Endodermal cell (in vitro differentiated cells): ENCODE measurements at regions not wholly inside any gene's neighbourhood (a gene's known extent, or its start where the extent isn't known, plus 50 kb on each side); places are given as distances from the start of the nearest gene placed in this dataset.

ENCODE experiments used
- DNase-seq: peaks from one replicate; pipeline ENCODE4 v3.0.0-alpha.2; 2017
- H3K27ac ChIP-seq: 2 replicates; pipeline ENCODE4 v1.5.1; 2013; ENCODE audit warnings: mild to moderate bottlenecking, low read depth, low read length, moderate library complexity
- H3K27me3 ChIP-seq: 2 replicates; pipeline ENCODE4 v1.6.1; 2013; ENCODE audit warnings: mild to moderate bottlenecking, low read length, moderate library complexity; ENCODE audit not compliant: insufficient read depth, control insufficient read depth, poor library complexity, severe bottlenecking
- H3K36me3 ChIP-seq: 2 replicates; pipeline ENCODE4 v1.7.0; 2013; ENCODE audit warnings: mild to moderate bottlenecking, low read length, moderate library complexity; ENCODE audit not compliant: control insufficient read depth, insufficient read depth
- H3K4me1 ChIP-seq: one replicate; pipeline ENCODE4 v1.7.0; 2013; ENCODE audit warnings: low read length; ENCODE audit not compliant: control insufficient read depth, insufficient read depth
- H3K4me3 ChIP-seq: 2 replicates; pipeline ENCODE4 v1.5.1; 2013; ENCODE audit warnings: mild to moderate bottlenecking, low read length, moderate library complexity
- H3K9ac ChIP-seq: 2 replicates; pipeline ENCODE4 v1.6.1; 2013; ENCODE audit warnings: mild to moderate bottlenecking, low read length, moderate library complexity; ENCODE audit not compliant: poor library complexity, severe bottlenecking; ENCODE audit errors: extremely low read depth
- H3K9me3 ChIP-seq: 2 replicates; pipeline ENCODE4 v1.6.1; 2013; ENCODE audit warnings: mild to moderate bottlenecking, low read length, moderate library complexity; ENCODE audit not compliant: control insufficient read depth
- H3K27ac Mint-ChIP-seq: 2 replicates; pipeline ENCODE4 v1.8.0; 2020; ENCODE audit warnings: mixed read lengths
- H3K27me3 Mint-ChIP-seq: 2 replicates; pipeline ENCODE4 v1.8.0; 2021; ENCODE audit warnings: mild to moderate bottlenecking, mixed read lengths; ENCODE audit not compliant: insufficient read depth
- H3K36me3 Mint-ChIP-seq: 2 replicates; pipeline ENCODE4 v1.8.0; 2020; ENCODE audit warnings: low read depth, mixed read lengths
- H3K4me1 Mint-ChIP-seq: 2 replicates; pipeline ENCODE4 v1.8.0; 2020; ENCODE audit warnings: mixed read lengths
- H3K4me3 Mint-ChIP-seq: 2 replicates; pipeline ENCODE4 v1.8.0; 2020; ENCODE audit warnings: mild to moderate bottlenecking, moderate library complexity, mixed read lengths
- H3K9me3 Mint-ChIP-seq: 2 replicates; pipeline ENCODE4 v1.8.0; 2020; ENCODE audit warnings: mild to moderate bottlenecking, mixed read lengths
- WGBS, 2 experiments: methylation state at CpG; one replicate each; pipeline versions ENCODE4 v1.1.5 to v1.1.7; 2013; ENCODE audit warnings: missing lambda C conversion rate in 2 of 2, mixed read lengths in 1 of 2; ENCODE audit not compliant: insufficient coverage in 1 of 2, insufficient read length in 1 of 2; 5-methylcytosine and 5-hydroxymethylcytosine counted together
- TF ChIP-seq, protein P1 (sequence below): fragments of 200-600 bp; sonication (generic); conservative IDR thresholded peaks from 2 replicates; pipeline ENCODE4 v1.5.0; 2021; ENCODE audit warnings: antibody characterized with exemption, mild to moderate bottlenecking

GRCh38 chr19:31601855-31602254 is 252.6 kb upstream of the TSHZ3 start:
- Mint-ChIP-seq H3K4me3 (no peak overlapping the region), H3K36me3 (no peaks in the 10 kb centered on the region), H3K4me1 (no peaks in the 10 kb centered on the region), H3K27me3 (no peaks in the 10 kb centered on the region), H3K27ac (no peak overlapping the region), H3K9me3 (no peaks in the 10 kb centered on the region)
- 88 to 100% methylated on average over 3 to 9 of the region's 9 CpGs for WGBS, 2 experiments
- no peak overlapping the region for H3K4me3 ChIP-seq
- TF ChIP-seq, protein P1, sequence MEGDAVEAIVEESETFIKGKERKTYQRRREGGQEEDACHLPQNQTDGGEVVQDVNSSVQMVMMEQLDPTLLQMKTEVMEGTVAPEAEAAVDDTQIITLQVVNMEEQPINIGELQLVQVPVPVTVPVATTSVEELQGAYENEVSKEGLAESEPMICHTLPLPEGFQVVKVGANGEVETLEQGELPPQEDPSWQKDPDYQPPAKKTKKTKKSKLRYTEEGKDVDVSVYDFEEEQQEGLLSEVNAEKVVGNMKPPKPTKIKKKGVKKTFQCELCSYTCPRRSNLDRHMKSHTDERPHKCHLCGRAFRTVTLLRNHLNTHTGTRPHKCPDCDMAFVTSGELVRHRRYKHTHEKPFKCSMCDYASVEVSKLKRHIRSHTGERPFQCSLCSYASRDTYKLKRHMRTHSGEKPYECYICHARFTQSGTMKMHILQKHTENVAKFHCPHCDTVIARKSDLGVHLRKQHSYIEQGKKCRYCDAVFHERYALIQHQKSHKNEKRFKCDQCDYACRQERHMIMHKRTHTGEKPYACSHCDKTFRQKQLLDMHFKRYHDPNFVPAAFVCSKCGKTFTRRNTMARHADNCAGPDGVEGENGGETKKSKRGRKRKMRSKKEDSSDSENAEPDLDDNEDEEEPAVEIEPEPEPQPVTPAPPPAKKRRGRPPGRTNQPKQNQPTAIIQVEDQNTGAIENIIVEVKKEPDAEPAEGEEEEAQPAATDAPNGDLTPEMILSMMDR: no peak
- H3K27ac ChIP-seq: no peak overlapping the region
- no peak for DNase-seq
- no peak overlapping the region for H3K9ac ChIP-seq
- no peaks in the 10 kb centered on the region for H3K36me3 ChIP-seq
- no peaks in the 10 kb centered on the region for H3K27me3 ChIP-seq
- no peaks in the 10 kb centered on the region for H3K4me1 ChIP-seq
- no peaks in the 10 kb centered on the region for H3K9me3 ChIP-seq

GRCh38 chr19:31602548-31602947 is 253.3 kb upstream of the TSHZ3 start:
- Histone ChIP-seq H3K4me1 (no peaks in the 10 kb centered on the region), H3K36me3 (no peaks in the 10 kb centered on the region), H3K4me3 (no peak overlapping the region), H3K27me3 (no peaks in the 10 kb centered on the region), H3K9me3 (no peaks in the 10 kb centered on the region), H3K27ac (no peak overlapping the region), H3K9ac (no peak overlapping the region)
- Mint-ChIP-seq H3K4me1 (no peaks in the 10 kb centered on the region), H3K36me3 (no peaks in the 10 kb centered on the region), H3K27ac (no peak overlapping the region), H3K4me3 (no peak overlapping the region), H3K9me3 (no peaks in the 10 kb centered on the region), H3K27me3 (no peaks in the 10 kb centered on the region)
- DNase-seq: no peak
- TF ChIP-seq, protein P1: no peak
- 86 to 100% methylated on average over 2 to 4 of the region's 4 CpGs for WGBS, 2 experiments

GRCh38 chr19:31604493-31605040 is 255.3 kb upstream of the TSHZ3 start:
- 92 to 95% methylated on average over 8 to 10 of the region's 10 CpGs for WGBS, 2 experiments
- Histone ChIP-seq H3K27me3 (no peaks in the 10 kb centered on the region), H3K9ac (no peak overlapping the region), H3K4me1 (no peaks in the 10 kb centered on the region), H3K9me3 (no peaks in the 10 kb centered on the region), H3K4me3 (no peak overlapping the region), H3K27ac (no peak overlapping the region), H3K36me3 (no peaks in the 10 kb centered on the region)
- TF ChIP-seq, protein P1: no peak
- Mint-ChIP-seq H3K4me1 (no peaks in the 10 kb centered on the region), H3K27me3 (no peaks in the 10 kb centered on the region), H3K27ac (no peak overlapping the region), H3K36me3 (no peaks in the 10 kb centered on the region), H3K4me3 (no peak overlapping the region), H3K9me3 (no peaks in the 10 kb centered on the region)
- no peak for DNase-seq
